HG03045 (cell line): ENCODE measurements at regions not wholly inside any gene's neighbourhood (a gene's known extent, or its start where the extent isn't known, plus 50 kb on each side); places are given as distances from the start of the nearest gene placed in this dataset.
"Not testable (repeated sequence)": the region's sequence is repeated elsewhere in the genome, so short reads cannot be mapped to it uniquely, and the experiment has no call there.

Experiments
- ATAC-seq: cut with Tn5 transposase; IDR thresholded peaks from one replicate; pipeline ENCODE4 v1.9.1; 2021; ENCODE audit warnings: mild to moderate bottlenecking, moderate library complexity; ENCODE audit not compliant: unreplicated experiment

GRCh38 chr7:48992816-48993215, 68.5 kb downstream of the CDC14C start:
- ATAC-seq, result no peak

GRCh38 chr7:49001610-49002033, 77.3 kb downstream of the CDC14C start:
- peak; percentile 93 for ATAC-seq

- ATAC-seq, result no peak
Observed at GRCh38 chr7:49010717-49011116, 86.4 kb downstream of the CDC14C start.

GRCh38 chr7:49014870-49015269, 90.5 kb downstream of the CDC14C start:
- ATAC-seq, result no peak

- no peak for ATAC-seq
Observed at GRCh38 chr7:49020145-49020544, 95.8 kb downstream of the CDC14C start.

DNA sequence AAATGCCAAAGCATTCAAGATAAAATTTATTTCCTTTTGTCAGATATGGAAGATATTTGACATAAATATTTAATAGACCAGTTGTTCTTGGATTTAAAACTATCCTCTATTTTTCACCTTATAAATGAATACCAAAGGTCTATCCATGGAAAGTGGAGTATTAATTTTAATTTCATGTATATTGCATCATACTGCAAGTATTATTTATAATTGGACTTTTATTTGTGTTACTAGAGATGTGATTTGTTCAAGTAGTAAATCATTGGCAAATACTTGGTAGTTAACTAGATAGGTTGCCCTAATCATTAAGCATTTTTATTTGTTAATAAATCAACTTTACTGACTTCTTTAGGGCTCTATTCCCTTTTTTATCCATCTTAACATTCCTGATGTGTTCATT, 98.1 kb downstream of the CDC14C start:
- no peak for ATAC-seq

- ATAC-seq, result no peak
Observed at GRCh38 chr7:49023345-49024328, 99.3 kb downstream of the CDC14C start.

DNA sequence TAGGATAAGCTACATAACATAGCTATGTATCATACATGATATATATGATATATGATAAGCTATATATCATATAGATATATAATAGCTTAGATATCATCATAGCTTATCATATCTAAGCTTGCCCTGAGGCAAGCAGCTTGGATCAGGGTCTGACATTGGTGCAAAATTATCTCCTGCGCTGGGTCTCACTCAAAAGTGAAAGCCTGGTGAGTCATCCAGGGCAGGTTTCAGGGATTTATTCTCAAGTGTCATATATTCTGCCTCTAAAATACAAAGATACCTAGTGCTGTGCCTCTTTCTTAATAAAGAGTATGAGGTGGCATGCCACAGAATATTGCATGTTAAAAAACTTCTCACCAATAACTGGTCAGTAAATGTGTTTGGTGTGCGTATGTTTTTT, 105.9 kb downstream of the CDC14C start:
- no peak for ATAC-seq

DNA sequence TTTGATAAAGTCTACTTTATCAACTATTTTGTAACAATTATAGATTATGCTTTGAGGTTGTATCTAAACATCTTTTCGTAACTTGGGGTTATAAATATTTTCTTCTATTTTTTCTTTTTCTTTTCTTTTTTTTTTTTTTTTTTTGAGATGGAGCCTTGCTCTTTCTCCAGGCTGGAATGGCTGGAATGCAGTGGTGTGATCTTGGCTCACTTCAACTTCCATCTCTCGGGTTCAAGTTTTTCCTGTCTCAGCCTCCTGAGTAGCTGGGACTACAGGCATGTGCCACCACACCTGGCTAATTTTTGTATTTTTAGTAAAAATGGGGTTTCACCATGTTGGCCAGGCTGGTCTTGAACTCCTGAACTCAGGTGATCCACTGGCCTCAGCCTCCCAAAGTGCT, 108.8 kb downstream of the CDC14C start:
- ATAC-seq, result not testable (repeated sequence)

- ATAC-seq, result no peak
Observed at GRCh38 chr7:49037346-49038210, 113.2 kb downstream of the CDC14C start.

- no peak for ATAC-seq
Observed at GRCh38 chr7:49038821-49039358, 114.5 kb downstream of the CDC14C start.

DNA sequence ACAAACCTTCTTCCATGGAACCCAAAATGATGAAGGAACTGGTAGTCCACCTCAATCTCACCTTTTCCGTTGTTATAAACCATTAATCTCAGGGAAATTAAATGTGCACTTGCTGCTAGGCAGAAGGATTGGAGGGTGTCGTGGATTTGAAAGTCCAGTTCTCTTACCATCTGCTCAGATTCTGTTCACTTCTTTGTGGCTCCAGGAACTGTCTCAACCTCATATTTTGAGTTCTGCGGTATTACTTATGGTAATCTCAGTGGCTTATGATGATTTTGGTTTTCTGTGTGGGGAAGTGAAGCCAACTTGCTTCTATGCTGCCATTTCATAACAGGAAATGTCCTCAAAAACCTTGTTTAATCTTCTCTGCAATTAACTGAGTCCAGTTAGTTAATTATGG, 136.4 kb downstream of the CDC14C start:
- ATAC-seq, result no peak

DNA sequence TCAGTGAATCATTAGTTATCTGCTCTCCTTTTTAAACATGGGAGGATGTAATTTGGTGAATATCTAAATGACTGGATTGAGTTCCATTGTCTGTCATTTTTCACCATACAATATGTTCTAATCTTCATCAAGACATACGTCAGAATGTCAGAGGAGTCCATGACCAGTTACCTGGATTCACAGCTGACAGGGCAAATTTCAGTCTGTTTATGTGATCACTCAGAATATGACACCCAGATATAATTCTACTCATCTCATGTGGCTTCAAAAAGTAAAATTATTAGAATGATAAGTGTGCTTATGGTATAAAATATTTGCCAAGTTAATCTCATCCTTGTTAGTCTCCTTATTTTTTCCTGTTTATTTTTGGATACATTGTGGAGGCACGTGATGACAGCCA, 150.2 kb downstream of the CDC14C start:
- no peak for ATAC-seq

GRCh38 chr7:49080896-49081475, 156.6 kb downstream of the CDC14C start:
- no peak for ATAC-seq

DNA sequence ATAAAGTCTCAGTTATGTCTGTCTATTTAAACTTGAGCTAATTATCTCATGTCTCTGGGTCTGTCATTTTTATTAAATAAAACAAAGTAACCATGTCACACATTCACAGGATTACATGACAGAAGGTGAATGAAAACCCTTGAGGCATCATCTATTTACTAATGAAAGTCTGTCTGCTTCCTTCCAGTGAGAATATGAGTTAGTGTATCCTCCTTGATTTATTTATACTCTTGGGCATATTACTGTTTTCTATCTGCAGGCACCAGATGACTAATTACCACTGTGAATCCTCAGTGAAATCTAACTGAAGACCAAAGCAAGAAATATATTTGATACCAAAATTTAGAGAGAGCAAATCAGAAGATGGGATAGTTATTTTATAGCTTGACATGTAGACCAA, 163.7 kb downstream of the CDC14C start:
- ATAC-seq, result no peak

GRCh38 chr7:49089717-49090116, 165.4 kb downstream of the CDC14C start:
- no peak for ATAC-seq

DNA sequence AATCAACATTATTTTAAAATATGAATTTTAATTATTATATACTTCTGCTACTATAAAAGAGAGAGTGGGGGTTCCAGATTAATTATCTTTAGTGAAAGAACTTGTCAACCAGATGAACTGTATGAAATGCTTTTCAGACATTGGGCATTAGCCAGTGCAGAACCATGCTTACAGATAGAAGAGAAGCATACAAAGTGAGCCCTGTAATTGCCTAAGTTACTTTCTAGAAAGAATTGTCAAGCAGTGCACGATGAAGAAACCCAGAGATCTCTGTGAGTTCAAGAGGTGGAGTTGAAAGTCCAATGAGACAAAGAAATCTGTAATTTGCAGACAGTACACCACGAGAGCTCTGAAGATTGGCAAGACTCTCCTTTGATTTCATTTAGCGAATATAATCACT, 166.7 kb downstream of the CDC14C start:
- ATAC-seq, result no peak

GRCh38 chr7:49091519-49091918, 167.2 kb downstream of the CDC14C start:
- ATAC-seq, result no peak

- no peak for ATAC-seq
Observed at GRCh38 chr7:49093218-49093617, 168.9 kb downstream of the CDC14C start.

GRCh38 chr7:49094866-49095265, 170.5 kb downstream of the CDC14C start:
- no peak for ATAC-seq
